Endothelial cell of umbilical vein (primary cell): ENCODE measurements at regions not wholly inside any gene's neighbourhood (a gene's known extent, or its start where the extent isn't known, plus 50 kb on each side); places are given as distances from the start of the nearest gene placed in this dataset.

ENCODE experiments used
- BruUV-seq: library from RNA; stranded (reverse); fragments of 400-500 nt; replicated peaks from 2 replicates; lab custom pipeline; 2021; lab: Mats Ljungman, UMichigan
- CTCF ChIA-PET: fragments of 300-600, 350-600 bp; sonication (Branson Sonifier 250); formaldehyde crosslinking; loops from one replicate; lab custom pipeline; 2021; ENCODE audit warnings: antibody characterized with exemption, inconsistent platforms; lab: Charles Lee
- POLR2A ChIA-PET: fragments of 300-600, 350-600 bp; sonication (Branson Sonifier 250); formaldehyde crosslinking; loops from one replicate; lab custom pipeline; 2021; ENCODE audit warnings: antibody characterized with exemption, inconsistent platforms; lab: Charles Lee
- DNase-seq: peaks from one replicate; pipeline ENCODE4 v3.0.0-alpha.2; 2011; ENCODE audit warnings: low read depth, low spot score
- FAIRE-seq: peaks from 2 replicates; lab custom pipeline; 2011; peaks lifted over from hg19 to GRCh38; lab: Jason Lieb, UNC
- H2AFZ ChIP-seq: 2 replicates; pipeline ENCODE4 v1.6.0; 2012; ENCODE audit warnings: low read depth, low read length, control low read depth, inconsistent platforms
- H3K27ac ChIP-seq: 2 replicates; pipeline ENCODE4 v1.5.1; 2011; ENCODE audit warnings: low read depth, mild to moderate bottlenecking, control low read depth, low read length, moderate library complexity; ENCODE audit not compliant: insufficient read depth
- H3K27me3 ChIP-seq, 2 experiments: 2 replicates each; pipeline versions ENCODE4 v1.6.0 to v1.6.1; 2011; ENCODE audit warnings: low read length in 2 of 2, mixed read lengths in 1 of 2; ENCODE audit not compliant: control insufficient read depth in 2 of 2, insufficient read depth in 2 of 2
- H3K36me3 ChIP-seq, 2 experiments: 2 replicates in 1 of 2; 3 replicates in 1 of 2; pipeline ENCODE4 v1.5.1; 2011; ENCODE audit warnings: low read length in 2 of 2, mild to moderate bottlenecking in 1 of 2, moderate library complexity in 1 of 2; ENCODE audit not compliant: control insufficient read depth in 2 of 2, insufficient read depth in 2 of 2; ENCODE audit errors: extremely low read depth in 1 of 2
- H3K4me1 ChIP-seq: 3 replicates; pipeline ENCODE4 v1.5.1; 2011; ENCODE audit warnings: mild to moderate bottlenecking, low read length; ENCODE audit not compliant: control insufficient read depth, insufficient read depth; ENCODE audit errors: extremely low read depth
- H3K4me2 ChIP-seq: 2 replicates; pipeline ENCODE4 v1.6.1; 2011; ENCODE audit warnings: low read length, control low read depth, mixed read lengths; ENCODE audit not compliant: insufficient read depth
- H3K4me3 ChIP-seq, 3 experiments: fragments of 200-600 bp in 1 of 3; sonication (generic), shearing (Covaris generic) in 1 of 3; replicated peaks in 1 of 3; 2 replicates each; pipeline ENCODE4 v1.5.1; 2011 to 2016; ENCODE audit warnings: control low read depth in 3 of 3, low read length in 3 of 3, mild to moderate bottlenecking in 2 of 3, inconsistent platforms in 1 of 3, low read depth in 1 of 3, moderate library complexity in 1 of 3; ENCODE audit not compliant: insufficient read depth in 1 of 3
- H3K79me2 ChIP-seq: 2 replicates; pipeline ENCODE4 v1.6.0; 2012; ENCODE audit warnings: low read length, inconsistent platforms; ENCODE audit not compliant: control insufficient read depth, insufficient read depth
- H3K9ac ChIP-seq: replicated peaks from 2 replicates; pipeline ENCODE3; 2011; ENCODE audit warnings: low read length, control low read depth; ENCODE audit not compliant: insufficient read depth; ENCODE audit errors: extremely low read depth
- H3K9me1 ChIP-seq: replicated peaks from 3 replicates; pipeline ENCODE4 v1.6.0; 2011; ENCODE audit warnings: mild to moderate bottlenecking, low read length; ENCODE audit not compliant: control insufficient read depth, insufficient read depth; ENCODE audit errors: extremely low read depth
- H3K9me3 ChIP-seq: replicated peaks from 2 replicates; pipeline ENCODE4 v1.5.1; 2012; ENCODE audit warnings: low read length, inconsistent platforms; ENCODE audit not compliant: control insufficient read depth, insufficient read depth
- H4K20me1 ChIP-seq: replicated peaks from 2 replicates; pipeline ENCODE3; 2011; ENCODE audit warnings: mild to moderate bottlenecking, low read length; ENCODE audit not compliant: control insufficient read depth, insufficient read depth; ENCODE audit errors: extremely low read depth
- CTCF ChIP-seq, 2 donors: IDR thresholded peaks; 1 replicate in 1 of 2; 2 replicates in 1 of 2; pipeline ENCODE4 v1.5.1; 2011; ENCODE audit warnings: low read length in 2 of 2, mild to moderate bottlenecking in 2 of 2, moderate library complexity in 2 of 2, control low read depth in 1 of 2, inconsistent platforms in 1 of 2, low read depth in 1 of 2; ENCODE audit not compliant: insufficient read depth in 1 of 2; ENCODE audit errors: extremely low read depth in 1 of 2
- EZH2 ChIP-seq: IDR thresholded peaks from 2 replicates; pipeline ENCODE4 v1.6.1; 2012; ENCODE audit warnings: borderline replicate concordance, low read depth, mild to moderate bottlenecking, moderate library complexity, low read length, inconsistent platforms; ENCODE audit not compliant: severe bottlenecking
- FOS ChIP-seq: IDR thresholded peaks from 2 replicates; pipeline ENCODE4 v1.6.1; 2011; ENCODE audit warnings: mild to moderate bottlenecking, low read length, moderate library complexity, borderline replicate concordance; ENCODE audit not compliant: insufficient read depth
- GATA2 ChIP-seq: IDR thresholded peaks from 2 replicates; pipeline ENCODE4 v1.7.0; 2011; ENCODE audit warnings: low read depth, mild to moderate bottlenecking, moderate library complexity, mixed read lengths, low read length; ENCODE audit not compliant: insufficient read length, insufficient read depth
- JUN ChIP-seq: IDR thresholded peaks from 2 replicates; pipeline ENCODE4 v1.6.1; 2011; ENCODE audit warnings: borderline replicate concordance, low read depth; ENCODE audit not compliant: insufficient read length, insufficient read depth
- MAX ChIP-seq: IDR thresholded peaks from 2 replicates; pipeline ENCODE4 v1.6.1; 2011; ENCODE audit not compliant: insufficient read depth, insufficient read length
- MYC ChIP-seq: IDR thresholded peaks from one replicate; pipeline ENCODE4 v1.6.1; 2011; ENCODE audit warnings: mild to moderate bottlenecking, low read depth, low read length
- POLR2A ChIP-seq: IDR thresholded peaks from 2 replicates; pipeline ENCODE4 v1.6.1; 2012; ENCODE audit warnings: low read depth, mild to moderate bottlenecking, control low read depth, low read length
- POLR2AphosphoS5 ChIP-seq: IDR thresholded peaks from 2 replicates; pipeline ENCODE4 v1.6.1; 2012; ENCODE audit warnings: low read depth, mild to moderate bottlenecking, control low read depth, low read length, moderate library complexity; ENCODE audit not compliant: insufficient read depth
- dilution Hi-C: fragments of 300-500 bp; cut with MboI; formaldehyde crosslinking; loops from one replicate; pipeline ENCODE4 v1.15.0; 2019; ENCODE audit warnings: low sequenced_read_pairs; ENCODE audit not compliant: extremely low pct_ligation_motif_present
- intact Hi-C: fragments of 100-400 bp; cut with micrococcal nuclease; formaldehyde crosslinking; loops from one replicate; pipeline ENCODE4 v1.10.0; 2022

- Histone ChIP-seq H3K4me3 (no peak overlapping the region), H3K27me3 (no peaks in the 10 kb centered on the region), H3K9me3 (no peaks in the 10 kb centered on the region), H3K36me3 (no peaks in the 10 kb centered on the region), H2AFZ (no peak overlapping the region), H3K27ac (no peak overlapping the region), H3K4me1 (no peaks in the 10 kb centered on the region), H3K4me2 (no peak overlapping the region), H4K20me1 (no peaks in the 10 kb centered on the region), H3K79me2 (no peaks in the 10 kb centered on the region), H3K9me1 (no peaks in the 10 kb centered on the region), H3K9ac (no peak overlapping the region)
- FAIRE-seq (no peak), DNase-seq (no peak)
- no TSS peak for BruUV-seq
- POLR2A ChIA-PET: no interaction called here
- CTCF ChIA-PET: no interaction called here
- intact Hi-C loops (no loop called here), dilution Hi-C loops (no loop called here)
- no peak for TF ChIP-seq GATA2
- TF ChIP-seq EZH2: no peak
- TF ChIP-seq MAX: no peak
- TF ChIP-seq POLR2AphosphoS5: no peak
- no peak for TF ChIP-seq CTCF (IDR thresholded peaks at IDR 0.05; ENCODE audit: extremely low read depth in 1 of 2, insufficient read depth in 1 of 2, low read depth in 1 of 2, low read length in 2 of 2)
- TF ChIP-seq FOS: no peak
- no peak for TF ChIP-seq JUN
- no peak for TF ChIP-seq POLR2A
- no peak for TF ChIP-seq MYC
These were observed 352.1 kb upstream of the ALCAM start for GRCh38 chr3:105014631-105015030.
